HEK293 (cell line): ENCODE measurements at regions not wholly inside any gene's neighbourhood (a gene's known extent, or its start where the extent isn't known, plus 50 kb on each side); places are given as distances from the start of the nearest gene placed in this dataset.

Experiments
- CTCF ChIA-PET: fragments of 350-600 bp; formaldehyde crosslinking; extraction: SDS; loops from one replicate; lab custom pipeline; 2021; ENCODE audit warnings: antibody characterized with exemption; lab: Yijun Ruan, JAX
- POLR2A ChIA-PET: fragments of 300-600 bp; formaldehyde crosslinking; extraction: SDS; loops from one replicate; lab custom pipeline; 2020; ENCODE audit warnings: antibody characterized with exemption, inconsistent platforms; lab: Yijun Ruan, JAX
- H3K27ac ChIP-seq: fragments of 200-500 bp; sonication (Bioruptor generic); 2 replicates; pipeline ENCODE4 v1.5.1; 2014; ENCODE audit warnings: low read depth, low read length, control low read depth, inconsistent platforms; ENCODE audit errors: extremely low read depth
- H3K36me3 ChIP-seq, 2 experiments: fragments of 200-500 bp in 1 of 2; sonication (Bioruptor generic) in 1 of 2; 1 replicate in 1 of 2; 2 replicates in 1 of 2; pipeline ENCODE4 v1.5.1; 2014 to 2017; ENCODE audit warnings: inconsistent platforms in 2 of 2, low read length in 2 of 2; ENCODE audit not compliant: control insufficient read depth in 2 of 2, insufficient read depth in 1 of 2
- H3K4me1 ChIP-seq: fragments of 200-500 bp; sonication (Bioruptor generic); 2 replicates; pipeline ENCODE4 v1.5.1; 2014; ENCODE audit warnings: mild to moderate bottlenecking, low read length, inconsistent platforms; ENCODE audit not compliant: control insufficient read depth, insufficient read depth
- H3K4me3 ChIP-seq: 2 replicates; pipeline ENCODE4 v1.5.1; 2011; ENCODE audit warnings: low read depth, mild to moderate bottlenecking, control low read depth, low read length, moderate library complexity
- H3K9me3 ChIP-seq: fragments of 200-500 bp; sonication (Bioruptor generic); 2 replicates; pipeline ENCODE4 v1.5.1; 2014; ENCODE audit warnings: low read depth, low read length, inconsistent platforms; ENCODE audit not compliant: control insufficient read depth, insufficient read depth
- BCL11B ChIP-seq: fragments of 450-650 bp; formaldehyde crosslinking; IDR thresholded peaks from 2 replicates; pipeline ENCODE4 v1.5.1; 2016; ENCODE audit warnings: low read depth, missing biosample characterization, missing genetic modification characterization
- CTCF ChIP-seq: fragments of 450-650 bp; formaldehyde crosslinking; IDR thresholded peaks from 2 replicates; pipeline ENCODE4 v1.5.1; 2016; ENCODE audit warnings: missing biosample characterization, missing genetic modification characterization
- GFI1B ChIP-seq: fragments of 450-650 bp; formaldehyde crosslinking; IDR thresholded peaks from 2 replicates; pipeline ENCODE4 v1.5.1; 2016; ENCODE audit warnings: missing biosample characterization, missing genetic modification characterization
- GLIS1 ChIP-seq: fragments of 450-650 bp; formaldehyde crosslinking; IDR thresholded peaks from 2 replicates; pipeline ENCODE4 v1.5.1; 2016; ENCODE audit warnings: missing biosample characterization, missing genetic modification characterization
- MZF1 ChIP-seq: fragments of 450-650 bp; formaldehyde crosslinking; IDR thresholded peaks from 2 replicates; pipeline ENCODE4 v1.5.1; 2017; ENCODE audit warnings: missing biosample characterization, missing genetic modification characterization, borderline replicate concordance
- PBX3 ChIP-seq: sonication (generic); formaldehyde crosslinking; IDR thresholded peaks from 2 replicates; pipeline ENCODE4 v1.8.1; 2022; ENCODE audit warnings: mild to moderate bottlenecking, moderate library complexity, missing genetic modification reagents
- REST ChIP-seq: fragments of 450-650 bp; formaldehyde crosslinking; IDR thresholded peaks from 2 replicates; pipeline ENCODE4 v1.5.1; 2016; ENCODE audit warnings: missing biosample characterization, missing genetic modification characterization
- SP3 ChIP-seq: fragments of 450-650 bp; formaldehyde crosslinking; IDR thresholded peaks from 2 replicates; pipeline ENCODE4 v1.5.1; 2016; ENCODE audit warnings: missing biosample characterization, missing genetic modification characterization
- ZBTB20 ChIP-seq: fragments of 450-650 bp; formaldehyde crosslinking; IDR thresholded peaks from 2 replicates; pipeline ENCODE4 v1.5.1; 2016; ENCODE audit warnings: missing biosample characterization, missing genetic modification characterization
- ZBTB26 ChIP-seq: fragments of 450-650 bp; formaldehyde crosslinking; optimal IDR thresholded peaks from 2 replicates; pipeline ENCODE3; 2016; ENCODE audit warnings: missing biosample characterization, mild to moderate bottlenecking, missing genetic modification characterization
- ZEB2 ChIP-seq: fragments of 450-650 bp; formaldehyde crosslinking; IDR thresholded peaks from 2 replicates; pipeline ENCODE4 v1.5.1; 2016; ENCODE audit warnings: missing biosample characterization, missing genetic modification characterization
- ZIC2 ChIP-seq: fragments of 450-650 bp; formaldehyde crosslinking; IDR thresholded peaks from 2 replicates; pipeline ENCODE4 v1.5.1; 2016; ENCODE audit warnings: missing biosample characterization, missing genetic modification characterization
- ZNF23 ChIP-seq: fragments of 450-650 bp; formaldehyde crosslinking; IDR thresholded peaks from 2 replicates; pipeline ENCODE4 v1.5.1; 2016; ENCODE audit warnings: missing biosample characterization, missing genetic modification characterization, borderline replicate concordance
- ZNF280D ChIP-seq: fragments of 450-650 bp; formaldehyde crosslinking; IDR thresholded peaks from 2 replicates; pipeline ENCODE4 v1.5.1; 2016; ENCODE audit warnings: missing biosample characterization, missing genetic modification characterization
- ZNF350 ChIP-seq: fragments of 450-650 bp; formaldehyde crosslinking; IDR thresholded peaks from 2 replicates; pipeline ENCODE4 v1.5.0; 2017; ENCODE audit warnings: missing biosample characterization, mild to moderate bottlenecking, missing genetic modification characterization
- ZNF426 ChIP-seq: fragments of 450-650 bp; formaldehyde crosslinking; IDR thresholded peaks from 2 replicates; pipeline ENCODE4 v1.5.1; 2017; ENCODE audit warnings: missing biosample characterization, missing genetic modification characterization, mild to moderate bottlenecking, inconsistent platforms, moderate library complexity
- ZNF529 ChIP-seq: fragments of 450-650 bp; formaldehyde crosslinking; IDR thresholded peaks from 2 replicates; pipeline ENCODE4 v1.5.1; 2017; ENCODE audit warnings: missing genetic modification characterization, missing biosample characterization; ENCODE audit not compliant: insufficient replicate concordance
- ZNF530 ChIP-seq: fragments of 450-650 bp; formaldehyde crosslinking; IDR thresholded peaks from 2 replicates; pipeline ENCODE4 v1.5.1; 2016; ENCODE audit warnings: low read depth, missing biosample characterization, missing genetic modification characterization
- ZNF544 ChIP-seq: fragments of 450-650 bp; formaldehyde crosslinking; IDR thresholded peaks from 2 replicates; pipeline ENCODE4 v1.5.0; 2017; ENCODE audit warnings: missing biosample characterization, missing genetic modification characterization
- ZNF677 ChIP-seq: fragments of 450-650 bp; IDR thresholded peaks from 2 replicates; pipeline ENCODE4 v1.5.0; 2018; ENCODE audit warnings: missing biosample characterization, mild to moderate bottlenecking, missing genetic modification characterization, moderate library complexity
- ZSCAN5A ChIP-seq: fragments of 450-650 bp; formaldehyde crosslinking; IDR thresholded peaks from 2 replicates; pipeline ENCODE4 v1.5.1; 2016; ENCODE audit warnings: missing biosample characterization, missing genetic modification characterization

GRCh38 chr4:181656748-181657147 is 586.5 kb upstream of the TENM3 start:
- TF ChIP-seq ZSCAN5A (tag by site-specific recombination) (no peak), ZNF280D (tag by site-specific recombination) (no peak), BCL11B (tag by site-specific recombination) (no peak), ZNF544 (tag by site-specific recombination) (no peak), CTCF (tag by site-specific recombination) (no peak), ZBTB26 (tag by site-specific recombination) (no peak), ZNF350 (tag by site-specific recombination) (no peak), ZBTB20 (tag by site-specific recombination) (no peak), ZEB2 (tag by site-specific recombination) (no peak)
- ChIA-PET CTCF (interaction anchor here (0.6 kb wide), 1 partner anchor 746 kb away, joined by 3 read pairs; no protein-coding TSS in a partner anchor), POLR2A (no interaction called here)
- no peaks in the 10 kb centered on the region for H3K9me3 ChIP-seq
- no peak overlapping the region for H3K4me3 ChIP-seq
- H3K27ac ChIP-seq, result no peak overlapping the region
- peaks cover 6% of the 10 kb centered on the region for H3K4me1 ChIP-seq
- no peaks in the 10 kb centered on the region for H3K36me3 ChIP-seq

- Histone ChIP-seq H3K27ac (no peak overlapping the region), H3K9me3 (no peaks in the 10 kb centered on the region), H3K4me1 (peaks cover 6% of the 10 kb centered on the region), H3K36me3 (no peaks in the 10 kb centered on the region), H3K4me3 (no peak overlapping the region)
- CTCF ChIA-PET, result no interaction called here
- POLR2A ChIA-PET, result no interaction called here
- TF ChIP-seq ZNF426 (no peak), GFI1B (tag by site-specific recombination) (no peak), REST (tag by site-specific recombination) (no peak), MZF1 (tag by site-specific recombination) (no peak), ZIC2 (tag by site-specific recombination) (no peak), ZNF529 (no peak), GLIS1 (tag by site-specific recombination) (no peak), ZNF23 (tag by site-specific recombination) (no peak), ZNF530 (no peak), SP3 (no peak), ZNF677 (tag by site-specific recombination) (no peak), PBX3 (CRISPR knock-in tag) (no peak)
Measured at GRCh38 chr4:181659202-181659601, 584.0 kb upstream of the TENM3 start.
